C4-2B (cell line): ENCODE measurements at regions not wholly inside any gene's neighbourhood (a gene's known extent, or its start where the extent isn't known, plus 50 kb on each side); places are given as distances from the start of the nearest gene placed in this dataset.

Source experiments
- ZFX ChIP-seq: fragments of 450-650 bp; IDR thresholded peaks from 2 replicates; pipeline ENCODE4 v1.6.1; 2017
- TF ChIP-seq, protein P1 (sequence below): fragments of 450-650 bp; conservative IDR thresholded peaks from 2 replicates; pipeline ENCODE4 v1.5.1; 2017; ENCODE audit warnings: mild to moderate bottlenecking

DNA sequence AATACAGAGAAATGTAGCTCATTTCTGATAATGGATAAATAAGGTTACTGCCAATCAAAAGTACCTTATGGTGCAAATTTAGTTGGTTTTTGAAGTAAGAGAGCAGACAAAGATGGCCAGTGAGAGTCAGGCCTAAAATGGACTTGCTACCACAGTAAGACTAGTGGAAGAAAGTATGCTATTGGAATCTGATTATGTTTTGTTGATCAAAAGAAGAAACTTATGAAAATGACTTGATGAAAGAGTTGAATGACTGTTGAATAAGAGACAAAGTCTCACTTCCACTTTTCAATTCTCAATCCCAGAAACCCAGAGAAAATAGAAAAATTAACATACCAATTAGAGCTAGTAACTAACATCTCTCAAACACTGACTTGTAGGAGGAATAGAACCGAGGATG lies 737.8 kb upstream of the INTU start:
- TF ChIP-seq, protein P1, sequence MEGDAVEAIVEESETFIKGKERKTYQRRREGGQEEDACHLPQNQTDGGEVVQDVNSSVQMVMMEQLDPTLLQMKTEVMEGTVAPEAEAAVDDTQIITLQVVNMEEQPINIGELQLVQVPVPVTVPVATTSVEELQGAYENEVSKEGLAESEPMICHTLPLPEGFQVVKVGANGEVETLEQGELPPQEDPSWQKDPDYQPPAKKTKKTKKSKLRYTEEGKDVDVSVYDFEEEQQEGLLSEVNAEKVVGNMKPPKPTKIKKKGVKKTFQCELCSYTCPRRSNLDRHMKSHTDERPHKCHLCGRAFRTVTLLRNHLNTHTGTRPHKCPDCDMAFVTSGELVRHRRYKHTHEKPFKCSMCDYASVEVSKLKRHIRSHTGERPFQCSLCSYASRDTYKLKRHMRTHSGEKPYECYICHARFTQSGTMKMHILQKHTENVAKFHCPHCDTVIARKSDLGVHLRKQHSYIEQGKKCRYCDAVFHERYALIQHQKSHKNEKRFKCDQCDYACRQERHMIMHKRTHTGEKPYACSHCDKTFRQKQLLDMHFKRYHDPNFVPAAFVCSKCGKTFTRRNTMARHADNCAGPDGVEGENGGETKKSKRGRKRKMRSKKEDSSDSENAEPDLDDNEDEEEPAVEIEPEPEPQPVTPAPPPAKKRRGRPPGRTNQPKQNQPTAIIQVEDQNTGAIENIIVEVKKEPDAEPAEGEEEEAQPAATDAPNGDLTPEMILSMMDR, result no peak
- no peak for TF ChIP-seq ZFX
